Adrenal gland (tissue), 9 donors: ENCODE measurements at regions not wholly inside any gene's neighbourhood (a gene's known extent, or its start where the extent isn't known, plus 50 kb on each side); places are given as distances from the start of the nearest gene placed in this dataset.

Source experiments
- DNase-seq, 7 donors: peaks; one replicate each; pipeline ENCODE4 v3.0.0-alpha.2; 2019 to 2020
- H3K27ac ChIP-seq, 5 donors: fragments of 200-600 bp; sonication (generic) in 4 of 5; 1 replicate in 3 of 5; 2 replicates in 2 of 5; pipeline versions ENCODE4 v1.5.1 to v1.8.0; 2016 to 2020; ENCODE audit warnings: mild to moderate bottlenecking in 1 of 5
- H3K27me3 ChIP-seq: fragments of 200-600 bp; 2 replicates; pipeline ENCODE4 v1.8.0; 2021
- H3K36me3 ChIP-seq, 2 donors: fragments of 200-600 bp; replicated peaks in 1 of 2; 1 replicate in 1 of 2; 2 replicates in 1 of 2; pipeline versions ENCODE4 v1.5.1 to v1.8.0; 2018 to 2022
- H3K4me1 ChIP-seq, 2 donors: fragments of 200-600 bp; replicated peaks in 1 of 2; 1 replicate in 1 of 2; 2 replicates in 1 of 2; pipeline versions ENCODE4 v1.5.1 to v1.8.0; 2018 to 2021
- H3K4me3 ChIP-seq, 4 donors: fragments of 200-600 bp; sonication (generic) in 3 of 4; one replicate each; pipeline ENCODE4 v1.5.1; 2016 to 2018
- H3K9me3 ChIP-seq, 3 donors: fragments of 200-600 bp; sonication (generic) in 1 of 3; replicated peaks in 1 of 3; 1 replicate in 2 of 3; 2 replicates in 1 of 3; pipeline versions ENCODE4 v1.5.1 to v1.8.0; 2016 to 2021
- POLR2A ChIP-seq, 2 donors: fragments of 450-650 bp; IDR thresholded peaks; one replicate each; pipeline ENCODE4 v1.6.1; 2017; ENCODE audit warnings: antibody characterized with exemption in 2 of 2, mild to moderate bottlenecking in 2 of 2, moderate library complexity in 1 of 2
- WGBS, 4 donors: extraction: QIAGEN DNeasy Blood & Tissue Kit in 2 of 4; methylation state at CpG; one replicate each; pipeline versions ENCODE4 v1.1.5 to v1.1.7; 2013 to 2017; 5-methylcytosine and 5-hydroxymethylcytosine counted together
- intact Hi-C, 2 donors: fragments of 100-400 bp; cut with DNase I; formaldehyde crosslinking; loops; one replicate each; pipeline versions ENCODE4 v1.14.1 to v1.15.0; 2022 to 2023
- small RNA-seq, 2 donors: library from RNA; depleted of rRNA; stranded (forward); fragments of <200 nt; gene quantifications; one replicate each; pipeline ENCODE3, GENCODE V24; 2016
- TF ChIP-seq, protein P1 (sequence below), 6 experiments: fragments of 450-650 bp in 4 of 6; fragments of 200-600 bp in 2 of 6; sonication (generic) in 1 of 6; IDR thresholded peaks; 1 replicate in 5 of 6; 2 replicates in 1 of 6; pipeline versions ENCODE4 v1.5.1 to v1.8.0; 2016 to 2021; ENCODE audit warnings: antibody characterized with exemption in 6 of 6, mild to moderate bottlenecking in 2 of 6, moderate library complexity in 1 of 6
- donor health status: healthy with polysubstance abuse.
- donor health status: Bipolar disorder and iron deficiency.
- donor health status: DM: yes; HTN: yes; CAD: no.
- donor health status: DM: no; HTN: no; CAD: no.
- donor health status: DM: no; HTN: no; CAD: no.

- no peaks in the 10 kb centered on the region for H3K9me3 ChIP-seq
- H3K36me3 ChIP-seq, result no peaks in the 10 kb centered on the region
- H3K27ac ChIP-seq, result no peak overlapping the region
- no peak for DNase-seq
- TF ChIP-seq POLR2A (IDR thresholded peaks at IDR 0.05), result no peak
- TF ChIP-seq, protein P1, sequence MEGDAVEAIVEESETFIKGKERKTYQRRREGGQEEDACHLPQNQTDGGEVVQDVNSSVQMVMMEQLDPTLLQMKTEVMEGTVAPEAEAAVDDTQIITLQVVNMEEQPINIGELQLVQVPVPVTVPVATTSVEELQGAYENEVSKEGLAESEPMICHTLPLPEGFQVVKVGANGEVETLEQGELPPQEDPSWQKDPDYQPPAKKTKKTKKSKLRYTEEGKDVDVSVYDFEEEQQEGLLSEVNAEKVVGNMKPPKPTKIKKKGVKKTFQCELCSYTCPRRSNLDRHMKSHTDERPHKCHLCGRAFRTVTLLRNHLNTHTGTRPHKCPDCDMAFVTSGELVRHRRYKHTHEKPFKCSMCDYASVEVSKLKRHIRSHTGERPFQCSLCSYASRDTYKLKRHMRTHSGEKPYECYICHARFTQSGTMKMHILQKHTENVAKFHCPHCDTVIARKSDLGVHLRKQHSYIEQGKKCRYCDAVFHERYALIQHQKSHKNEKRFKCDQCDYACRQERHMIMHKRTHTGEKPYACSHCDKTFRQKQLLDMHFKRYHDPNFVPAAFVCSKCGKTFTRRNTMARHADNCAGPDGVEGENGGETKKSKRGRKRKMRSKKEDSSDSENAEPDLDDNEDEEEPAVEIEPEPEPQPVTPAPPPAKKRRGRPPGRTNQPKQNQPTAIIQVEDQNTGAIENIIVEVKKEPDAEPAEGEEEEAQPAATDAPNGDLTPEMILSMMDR (IDR thresholded peaks at IDR 0.05), result no peak
- H3K4me1 ChIP-seq, result no peaks in the 10 kb centered on the region
- H3K4me3 ChIP-seq, result no peak overlapping the region
- intact Hi-C loops, result no loop called here
- no peaks in the 10 kb centered on the region for H3K27me3 ChIP-seq
- WGBS, 4 donors, result 88 to 97% (median 93%) methylated on average over 1 of the region's 1 CpG
These were observed 85.2 kb downstream of the STRADB start for GRCh38 chr2:201536754-201537153.

DNA sequence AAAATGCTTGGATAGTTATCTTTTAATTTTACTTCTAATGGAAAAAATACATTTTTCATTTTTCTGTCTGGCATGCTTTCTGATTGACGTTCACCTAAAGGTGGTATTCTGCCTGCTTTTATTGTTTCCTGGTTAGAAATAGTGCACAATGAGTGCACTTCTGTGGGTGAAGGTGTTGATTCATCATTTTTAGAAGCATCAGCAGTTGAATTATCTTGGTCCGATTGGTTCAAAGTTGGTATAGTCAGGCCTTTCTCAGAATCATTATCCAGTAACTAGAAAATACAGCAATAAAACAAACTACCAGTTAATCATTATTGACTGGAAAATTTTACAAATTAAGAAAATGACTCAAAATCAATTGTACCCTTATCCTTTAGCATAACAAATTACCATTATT is 84.5 kb downstream of the STRADB start:
- no peaks in the 10 kb centered on the region for H3K36me3 ChIP-seq
- H3K27ac ChIP-seq, result no peak overlapping the region
- TF ChIP-seq, protein P1 (IDR thresholded peaks at IDR 0.05), result no peak
- TF ChIP-seq POLR2A (IDR thresholded peaks at IDR 0.05), result no peak
- H3K9me3 ChIP-seq, result no peaks in the 10 kb centered on the region
- no peaks in the 10 kb centered on the region for H3K27me3 ChIP-seq
- 70 to 82% (median 79%) methylated on average over 2 of the region's 2 CpGs for WGBS, 4 donors
- intact Hi-C loops, result no loop called here
- no peak overlapping the region for H3K4me3 ChIP-seq
- H3K4me1 ChIP-seq, result no peaks in the 10 kb centered on the region
- DNase-seq, result no peak

DNA sequence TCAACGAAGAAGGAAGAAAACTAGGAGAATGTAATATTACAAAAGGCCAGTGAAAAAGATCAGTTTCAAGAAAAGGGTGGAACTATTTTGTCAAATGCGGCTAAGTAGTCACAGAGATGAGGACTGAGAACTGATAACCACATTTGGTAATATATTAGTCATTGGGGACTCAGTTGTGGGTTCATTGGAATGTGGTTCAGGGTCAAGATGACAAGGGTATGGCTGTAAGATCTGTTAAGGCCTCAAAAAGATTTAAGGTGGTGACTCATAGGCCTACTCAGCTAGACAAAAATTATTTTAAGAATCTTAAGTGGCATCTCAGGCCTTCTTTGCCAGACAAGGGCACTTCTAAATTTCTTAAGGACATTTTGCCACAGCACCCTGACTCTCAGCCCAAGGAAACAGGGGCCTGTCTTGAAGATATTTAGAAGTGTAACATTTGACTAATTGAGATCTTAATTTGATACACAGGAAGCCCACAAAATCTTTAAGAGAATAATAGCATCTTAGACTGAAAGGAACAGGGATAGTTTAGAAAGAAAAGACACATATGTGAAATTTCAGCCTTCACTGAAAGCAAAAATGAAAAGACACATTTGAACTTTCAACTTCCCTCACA is 81.3 kb downstream of the STRADB start:
- intact Hi-C loops, result no loop called here
- Histone ChIP-seq H3K27ac (no peak overlapping the region), H3K27me3 (no peaks in the 10 kb centered on the region), H3K36me3 (no peaks in the 10 kb centered on the region), H3K4me3 (no peak overlapping the region), H3K9me3 (peaks cover 0 to 3% (median 0%) of the 10 kb centered on the region in 3 donors), H3K4me1 (no peaks in the 10 kb centered on the region)
- TF ChIP-seq, protein P1 (IDR thresholded peaks at IDR 0.05), result no peak
- TF ChIP-seq POLR2A (IDR thresholded peaks at IDR 0.05), result no peak
- WGBS, 4 donors, result 67 to 79% (median 74%) methylated on average over 2 of the region's 2 CpGs
- DNase-seq, result no peak

Small RNAs in the stretch of these regions (small RNA-seq; reads per million reads assigned to genes)
- gene MTND4LP16, result 0 reads per million in 2 donors
